ENCODE measurements at regions not wholly inside any gene's neighbourhood (a gene's known extent, or its start where the extent isn't known, plus 50 kb on each side); places are given as distances from the start of the nearest gene placed in this dataset.

DNA sequence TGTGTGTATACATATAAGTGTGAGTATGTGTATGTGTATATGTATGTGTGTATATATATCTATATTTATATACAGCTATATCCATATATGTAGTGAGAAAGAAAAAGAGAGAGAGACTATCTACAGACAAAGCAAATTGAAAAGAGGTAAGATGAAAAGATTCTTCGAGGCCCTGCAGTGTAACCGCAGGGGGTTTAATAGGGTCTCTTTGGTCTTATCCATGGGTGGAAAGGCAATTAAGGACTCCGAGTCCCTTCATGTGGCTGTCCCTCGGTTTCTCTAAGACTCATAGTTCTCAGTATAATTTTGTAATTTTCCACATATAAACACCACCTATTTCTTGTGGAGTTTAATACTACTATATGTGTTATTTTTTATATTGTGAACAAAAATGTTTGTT lies 50.6 kb upstream of the JAZF1 start:
- DNase-seq = no peak

- DNase-seq = no peak
These were observed 56.0 kb upstream of the JAZF1 start for GRCh38 chr7:28236560-28236959.

- no peak for DNase-seq
These were observed 56.8 kb upstream of the JAZF1 start for GRCh38 chr7:28237363-28237762.

DNA sequence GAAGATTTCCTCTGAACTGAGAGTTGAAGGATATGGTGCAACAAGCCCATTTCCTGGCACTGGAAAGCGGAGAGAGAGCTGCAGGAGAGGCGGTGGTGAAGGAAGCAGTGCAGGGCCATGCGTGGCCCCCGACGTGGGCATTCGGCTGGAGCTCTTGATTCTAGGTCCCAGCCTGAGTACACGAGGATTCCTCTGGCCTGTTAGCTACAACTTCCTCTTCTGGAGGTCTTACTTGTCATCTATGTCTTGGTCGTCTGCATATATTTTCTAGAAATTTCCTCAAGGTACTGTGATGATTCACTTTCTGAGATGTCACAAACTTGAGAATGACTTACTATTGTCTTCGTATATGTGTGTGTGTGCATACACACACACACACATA lies 59.2 kb upstream of the JAZF1 start:
- no peak for DNase-seq

DNA sequence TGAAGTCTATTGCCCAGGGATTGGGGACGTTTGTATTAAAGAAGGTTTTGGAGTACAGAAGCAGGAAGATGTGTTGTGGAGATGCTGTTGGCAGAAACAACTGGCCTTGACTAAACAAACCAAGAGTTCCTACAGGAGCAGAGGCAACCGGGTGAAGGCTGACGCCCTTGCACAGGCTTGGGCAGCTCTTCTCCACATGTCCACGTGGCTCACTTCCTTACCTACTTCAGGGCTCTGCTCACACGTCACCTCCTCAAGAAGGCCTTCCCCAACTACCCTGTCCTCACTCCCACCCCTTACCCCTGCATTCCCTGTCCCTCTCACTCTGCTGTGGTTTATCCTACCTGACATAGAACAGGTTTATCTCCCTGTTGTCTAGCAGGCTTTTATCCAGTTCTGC lies 59.9 kb upstream of the JAZF1 start:
- no peak for DNase-seq

- DNase-seq = no peak
These were observed 63.3 kb upstream of the JAZF1 start for GRCh38 chr7:28243861-28244260.

GRCh38 chr7:28245123-28245878 lies 64.7 kb upstream of the JAZF1 start:
- DNase-seq = no peak

DNA sequence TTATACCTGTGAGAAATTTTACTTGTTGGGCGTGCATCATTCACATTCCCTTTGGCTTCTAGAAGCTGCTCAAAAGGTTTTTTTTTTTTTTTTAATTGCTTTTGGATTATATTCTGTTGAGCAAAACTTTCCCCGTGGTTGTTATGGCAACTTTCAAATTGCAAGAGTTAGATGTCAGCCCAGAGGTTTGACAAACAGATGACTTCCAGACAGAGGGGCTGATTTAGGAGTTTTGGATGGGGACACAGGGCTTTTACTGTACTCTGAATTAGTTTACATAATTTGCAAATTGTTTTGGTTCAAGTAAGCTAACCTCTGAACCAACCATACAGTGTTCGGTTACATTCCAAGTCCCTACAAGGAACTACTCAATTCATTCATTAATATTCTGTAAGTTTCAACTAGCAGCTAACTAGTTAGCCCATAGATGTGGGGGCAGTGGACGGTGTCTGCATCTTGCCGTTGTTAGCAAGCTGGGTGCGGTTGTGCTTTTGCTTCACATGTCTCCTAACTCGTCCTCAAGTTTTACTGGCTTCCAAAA lies 66.4 kb upstream of the JAZF1 start:
- DNase-seq = no peak

- DNase-seq = no peak
These were observed 77.6 kb upstream of the JAZF1 start for GRCh38 chr7:28258240-28258639.

DNA sequence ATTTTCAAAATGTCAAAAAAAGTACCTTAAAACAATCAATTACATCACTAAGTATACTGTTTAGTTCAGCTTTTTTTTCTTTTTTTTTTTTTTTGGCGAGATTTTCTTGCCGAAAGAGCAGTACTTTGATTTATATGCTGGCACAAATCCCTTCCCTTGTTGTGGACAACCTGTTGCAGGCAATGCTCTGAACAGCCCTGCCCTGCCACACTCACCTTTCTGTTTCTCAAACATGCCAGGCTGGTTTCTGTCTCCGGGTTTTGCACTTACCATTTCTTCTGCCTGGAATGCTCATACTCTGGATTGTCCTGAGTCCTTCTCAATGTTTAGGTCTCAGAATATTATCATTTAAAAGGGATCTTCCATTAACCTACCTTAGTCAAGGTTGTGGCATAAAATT lies 80.4 kb upstream of the JAZF1 start:
- no peak for DNase-seq

DNA sequence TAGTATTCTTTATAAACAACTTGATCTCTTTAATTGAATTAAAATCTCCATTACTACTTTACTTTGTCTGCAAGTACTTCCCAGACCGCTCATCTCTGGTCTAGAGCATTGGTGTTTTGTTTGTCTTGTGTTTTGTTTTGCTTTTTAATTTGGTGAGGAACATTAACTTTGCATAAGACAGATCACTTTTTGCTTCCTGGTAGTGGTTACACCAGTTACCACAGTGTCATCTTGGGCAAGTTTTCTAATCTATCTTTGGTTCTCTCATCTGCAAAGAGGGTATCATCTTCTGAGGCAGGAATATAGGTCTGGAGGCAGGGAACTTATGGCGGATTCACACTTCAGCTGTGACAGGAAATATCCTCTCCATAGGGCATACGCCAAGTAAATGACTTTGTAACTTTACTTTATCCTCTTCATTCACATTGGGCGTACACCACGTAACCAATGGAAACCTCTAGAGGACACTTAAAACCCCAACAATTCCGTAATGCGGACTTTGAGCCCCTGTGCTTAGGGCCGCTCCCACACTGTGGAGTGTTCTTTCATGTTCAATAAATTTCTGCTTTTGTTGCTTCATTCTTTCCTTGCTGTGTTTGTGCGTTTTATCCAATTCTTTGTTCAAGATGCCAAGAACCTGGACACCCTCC lies 83.2 kb upstream of the JAZF1 start:
- no peak for DNase-seq

- DNase-seq = no peak
These were observed 85.8 kb upstream of the JAZF1 start for GRCh38 chr7:28266402-28266801.

- DNase-seq = no peak
These were observed 86.4 kb upstream of the JAZF1 start for GRCh38 chr7:28267012-28267411.

DNA sequence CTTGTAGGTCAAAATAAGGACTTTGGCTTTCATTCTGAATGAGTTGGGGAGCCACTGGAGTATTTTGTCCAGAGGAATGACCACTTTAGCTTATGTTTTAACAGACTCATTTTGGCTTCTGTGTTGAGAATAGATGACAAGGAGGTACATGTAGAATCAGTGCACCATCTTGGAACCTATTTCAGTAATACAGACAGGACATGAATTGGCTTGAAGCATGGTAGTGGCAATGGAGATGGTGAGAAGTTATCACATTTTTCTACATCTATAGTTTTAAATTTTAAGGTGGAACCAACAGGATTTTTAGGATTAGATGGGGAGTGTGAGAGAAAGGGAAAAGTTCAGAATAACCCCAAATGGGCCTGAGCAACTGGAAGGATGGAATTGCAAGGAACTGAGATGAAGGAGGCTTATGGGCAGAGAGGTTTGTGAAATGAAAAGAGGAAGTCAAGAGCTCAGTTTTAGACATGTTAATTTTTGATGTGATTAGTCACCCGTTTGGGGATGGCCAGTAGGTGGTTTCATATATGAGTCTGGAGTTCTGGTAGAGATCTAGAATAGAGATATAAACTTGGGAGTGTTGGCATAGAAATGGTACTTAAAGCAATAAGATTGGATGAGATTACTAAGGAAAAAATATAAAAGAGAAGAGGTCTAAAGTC lies 89.2 kb upstream of the JAZF1 start:
- DNase-seq = no peak

- no peak for DNase-seq
These were observed 89.9 kb upstream of the JAZF1 start for GRCh38 chr7:28270536-28270935.

GRCh38 chr7:28272461-28272877 lies 91.9 kb upstream of the JAZF1 start:
- peak; percentile 52 for DNase-seq

DNA sequence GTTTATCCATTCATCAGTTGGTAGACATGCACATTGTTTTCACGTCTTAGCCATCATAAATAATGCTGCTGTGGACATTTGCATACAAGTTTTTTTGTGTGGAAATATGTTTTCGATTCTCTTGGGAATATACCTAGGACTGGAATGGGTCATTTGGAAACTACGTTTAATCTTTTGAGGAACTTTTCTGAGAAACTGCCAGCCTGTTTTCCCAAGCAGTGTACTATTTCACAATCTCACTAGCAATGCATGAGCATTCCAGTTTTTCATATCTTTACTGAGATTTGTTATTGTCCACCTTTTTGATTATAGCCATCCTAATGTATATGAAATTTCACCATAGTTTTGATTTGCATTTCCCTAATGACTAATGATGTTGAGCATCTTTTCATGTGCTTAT lies 95.7 kb upstream of the JAZF1 start:
- DNase-seq = no peak

GRCh38 chr7:28277364-28277763 lies 96.8 kb upstream of the JAZF1 start:
- no peak for DNase-seq

DNA sequence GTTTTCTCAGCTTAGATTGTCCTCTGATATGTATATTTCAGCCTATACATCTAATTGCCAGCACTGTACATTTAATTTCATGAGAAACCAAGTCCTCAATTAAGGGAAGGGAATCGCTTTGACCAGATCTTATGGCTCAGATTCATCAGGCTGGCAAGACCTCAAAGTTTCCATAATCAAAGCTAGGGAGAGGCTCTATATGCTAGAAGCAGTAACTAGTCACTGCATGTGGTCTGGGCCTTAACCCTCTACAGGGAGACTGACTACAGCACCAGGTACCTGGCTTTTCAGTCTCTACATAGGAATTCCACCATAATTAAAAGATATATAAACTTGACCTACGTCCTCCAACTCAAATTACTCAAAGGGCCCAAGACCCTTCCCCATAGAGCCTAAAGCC lies 97.4 kb upstream of the JAZF1 start:
- no peak for DNase-seq

- DNase-seq = no peak
These were observed 99.9 kb upstream of the JAZF1 start for GRCh38 chr7:28280516-28280915.

GRCh38 chr7:28290496-28290895 lies 109.9 kb upstream of the JAZF1 start:
- no peak for DNase-seq

- DNase-seq = no peak
These were observed 111.0 kb upstream of the JAZF1 start for GRCh38 chr7:28291559-28291958.

GRCh38 chr7:28292834-28293526 lies 112.4 kb upstream of the JAZF1 start:
- no peak for DNase-seq
